Thoracic aorta (tissue), 2 donors: ENCODE measurements at regions not wholly inside any gene's neighbourhood (a gene's known extent, or its start where the extent isn't known, plus 50 kb on each side); places are given as distances from the start of the nearest gene placed in this dataset.

Experiments
- ATAC-seq: fragments of 150-250 bp; one replicate; pipeline ENCODE4 v1.8.0; 2017; ENCODE audit warnings: low read depth; ENCODE audit not compliant: insufficient number of reproducible peaks, low FRiP score
- DNase-seq: peaks from one replicate; pipeline ENCODE4 v3.0.0-alpha.2; 2020; ENCODE audit warnings: low spot score
- H3K27ac ChIP-seq, 2 donors: fragments of 200-600 bp; sonication (generic); 1 replicate in 1 of 2; 2 replicates in 1 of 2; pipeline ENCODE4 v1.5.1; 2016; ENCODE audit warnings: mild to moderate bottlenecking in 2 of 2, moderate library complexity in 2 of 2
- H3K27me3 ChIP-seq: fragments of 200-600 bp; sonication (generic); replicated peaks from 2 replicates; pipeline ENCODE4 v1.6.0; 2016; ENCODE audit warnings: mild to moderate bottlenecking; ENCODE audit not compliant: insufficient read depth
- H3K36me3 ChIP-seq: fragments of 200-600 bp; sonication (generic); one replicate; pipeline ENCODE4 v1.5.1; 2016
- H3K4me1 ChIP-seq, 2 donors: fragments of 200-600 bp; sonication (generic); 1 replicate in 1 of 2; 2 replicates in 1 of 2; pipeline versions ENCODE4 v1.5.1 to v1.6.0; 2016; ENCODE audit warnings: low read depth in 2 of 2, mild to moderate bottlenecking in 1 of 2; ENCODE audit not compliant: control insufficient read depth in 1 of 2
- H3K4me3 ChIP-seq: fragments of 200-600 bp; sonication (generic); 2 replicates; pipeline ENCODE4 v1.5.1; 2016; ENCODE audit warnings: mild to moderate bottlenecking
- H3K9me3 ChIP-seq: fragments of 200-600 bp; sonication (generic); 2 replicates; pipeline ENCODE4 v1.5.1; 2016
- CTCF ChIP-seq: fragments of 200-600 bp; sonication (generic); IDR thresholded peaks from one replicate; pipeline ENCODE4 v1.5.1; 2019; ENCODE audit warnings: antibody characterized with exemption

DNA sequence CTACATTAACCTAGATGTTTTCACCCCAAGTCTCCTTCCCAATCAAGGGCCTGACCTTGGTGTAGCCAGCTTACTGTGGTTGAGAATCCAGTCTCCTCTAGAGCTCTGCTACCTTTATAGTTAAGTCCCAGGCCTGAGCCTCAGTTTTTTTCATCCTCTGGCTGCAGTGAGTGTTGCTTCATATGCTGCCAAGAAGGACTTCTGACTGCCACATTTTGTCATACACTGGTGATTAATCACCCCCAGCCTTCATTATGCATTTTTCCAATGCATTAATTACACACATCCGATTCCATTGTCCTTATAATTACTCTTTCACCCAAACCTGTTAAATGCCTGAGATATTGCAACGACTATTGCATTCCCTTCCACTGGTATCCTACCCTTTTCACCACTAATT, 66.3 kb upstream of the FGGY start:
- Histone ChIP-seq H3K36me3 (no peaks in the 10 kb centered on the region), H3K27me3 (no peaks in the 10 kb centered on the region), H3K27ac (no peak overlapping the region), H3K9me3 (no peaks in the 10 kb centered on the region), H3K4me3 (no peak overlapping the region), H3K4me1 (peaks cover 6 to 44% of the 10 kb centered on the region in 2 donors)
- ATAC-seq (no peak), DNase-seq (no peak)
- TF ChIP-seq CTCF, result no peak

- ATAC-seq (no peak), DNase-seq (peak; percentile 47)
- Histone ChIP-seq H3K4me1 (peaks cover 6 to 44% of the 10 kb centered on the region in 2 donors), H3K27ac (no peak overlapping the region), H3K4me3 (no peak overlapping the region), H3K36me3 (no peaks in the 10 kb centered on the region), H3K9me3 (no peaks in the 10 kb centered on the region), H3K27me3 (no peaks in the 10 kb centered on the region)
- no peak for TF ChIP-seq CTCF
Observed at GRCh38 chr1:59232216-59232615, 64.7 kb upstream of the FGGY start.

- Histone ChIP-seq H3K27me3 (no peaks in the 10 kb centered on the region), H3K4me3 (no peak overlapping the region), H3K36me3 (no peaks in the 10 kb centered on the region), H3K27ac (no peak overlapping the region), H3K9me3 (no peaks in the 10 kb centered on the region), H3K4me1 (peaks cover 6 to 40% of the 10 kb centered on the region in 2 donors)
- ATAC-seq (no peak), DNase-seq (no peak)
- no peak for TF ChIP-seq CTCF
Observed at GRCh38 chr1:59233444-59233843, 63.5 kb upstream of the FGGY start.

DNA sequence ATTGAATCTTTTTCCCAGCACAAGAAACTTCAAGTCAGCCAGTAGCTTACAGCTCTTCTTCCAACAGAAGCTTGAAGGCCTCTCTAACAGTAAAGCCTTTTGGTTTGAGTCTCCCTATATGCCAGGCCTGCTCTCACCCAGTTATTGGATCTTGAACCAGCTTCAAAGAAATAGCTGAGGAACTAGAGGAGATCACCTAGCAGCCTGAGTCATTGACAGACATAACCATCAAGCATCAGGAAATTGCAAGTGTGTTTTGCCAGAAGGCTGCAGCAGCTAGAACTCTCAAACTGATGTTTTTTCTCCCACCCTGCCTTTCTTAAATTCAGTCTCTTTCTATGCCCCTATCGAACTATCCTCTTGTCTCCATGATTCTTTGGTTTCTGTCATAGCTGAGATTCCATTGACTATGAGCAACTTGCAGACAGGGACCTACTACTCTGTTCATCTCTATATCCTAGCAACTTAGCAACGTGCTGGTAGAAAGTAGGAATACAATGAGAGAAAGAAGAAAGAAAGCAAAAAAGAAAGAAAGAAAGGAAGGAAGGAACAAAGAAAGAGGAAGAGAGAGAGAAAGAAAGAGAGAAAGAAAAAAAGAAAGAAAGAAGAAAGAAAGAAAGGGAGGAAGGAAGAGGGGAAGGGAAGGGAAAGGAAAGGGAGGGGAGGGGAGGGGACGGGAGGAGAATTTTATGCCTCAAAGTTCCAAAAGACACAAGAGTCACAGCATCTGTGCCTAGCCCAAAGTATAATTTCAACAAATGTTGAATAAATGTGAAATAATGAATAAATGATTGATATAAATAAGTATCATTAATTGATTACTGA, 60.0 kb upstream of the FGGY start:
- Histone ChIP-seq H3K27ac (no peak overlapping the region), H3K4me1 (peaks cover 0 to 24% of the 10 kb centered on the region in 2 donors), H3K9me3 (no peaks in the 10 kb centered on the region), H3K36me3 (no peaks in the 10 kb centered on the region), H3K4me3 (no peak overlapping the region), H3K27me3 (no peaks in the 10 kb centered on the region)
- ATAC-seq (no peak), DNase-seq (no peak)
- TF ChIP-seq CTCF, result no peak

DNA sequence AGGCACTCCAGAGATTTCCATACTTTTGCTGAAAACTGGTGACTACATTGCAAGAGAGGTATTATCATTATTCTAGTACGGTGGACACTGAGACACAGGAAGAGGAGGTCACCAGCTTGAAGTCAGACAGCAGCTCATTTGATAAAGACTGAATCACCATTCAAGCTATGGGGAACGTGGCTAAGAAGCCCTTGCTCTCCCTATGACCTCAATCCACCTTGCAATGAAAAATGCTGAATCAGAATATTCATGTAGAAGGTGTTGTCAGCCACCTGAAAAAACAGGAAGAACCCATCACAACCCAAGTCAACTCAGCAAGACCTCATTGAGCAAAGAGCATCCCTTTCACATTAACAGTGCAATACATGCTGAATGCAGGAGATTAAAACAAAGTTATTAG, 59.0 kb upstream of the FGGY start:
- no peak for DNase-seq
- Histone ChIP-seq H3K9me3 (no peaks in the 10 kb centered on the region), H3K27ac (no peak overlapping the region), H3K4me3 (no peak overlapping the region), H3K36me3 (no peaks in the 10 kb centered on the region), H3K27me3 (no peaks in the 10 kb centered on the region), H3K4me1 (peaks cover 0 to 25% of the 10 kb centered on the region in 2 donors)
- no peak for TF ChIP-seq CTCF
- no peak for ATAC-seq
